ENCODE measurements at regions not wholly inside any gene's neighbourhood (a gene's known extent, or its start where the extent isn't known, plus 50 kb on each side); places are given as distances from the start of the nearest gene placed in this dataset.

DNA sequence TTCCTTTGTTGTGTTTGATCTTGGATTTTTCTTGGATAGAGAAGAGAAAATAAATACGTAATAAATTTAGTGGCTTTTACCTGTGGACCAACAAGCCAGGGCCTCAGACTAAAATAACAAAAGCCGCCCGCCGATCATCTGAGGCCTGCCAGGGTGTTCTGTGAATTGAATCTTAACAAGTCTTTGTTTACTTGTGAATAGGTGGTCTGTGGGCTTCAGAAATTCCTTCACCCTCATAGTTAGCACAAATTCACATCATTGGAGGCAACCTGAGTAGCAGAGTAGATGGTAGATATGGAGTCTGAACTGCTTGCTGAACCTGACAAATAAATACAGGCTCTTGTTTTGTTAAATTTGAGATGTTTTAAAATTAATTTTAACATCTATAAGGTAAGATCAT is 176.3 kb upstream of the MTNR1B start:
- no peak overlapping the region for H2BK15ac ChIP-seq (ENCODE audit: low read length)
- H3K4me3 ChIP-seq (ENCODE audit: extremely low read depth in 1 of 4, insufficient read depth in 2 of 4, low read depth in 3 of 4, low read length in 4 of 4), result peak overlapping the region in 1 of 4 experiments; percentile 48; a peak in 1 of 8 replicates
- H3K56ac ChIP-seq (replicated peaks; ENCODE audit: insufficient read length, low read depth, low read length), result no peak overlapping the region
- H2BK20ac ChIP-seq (ENCODE audit: low read length), result no peak overlapping the region
- TF ChIP-seq SP1 (IDR thresholded peaks at IDR 0.05; ENCODE audit: low read depth, low read length) (peak; percentile 26; the same call in 1 of the 2 replicates), HDAC2 (IDR thresholded peaks at IDR 0.05; ENCODE audit: borderline replicate concordance in 1 of 2, low read depth in 2 of 2, low read length in 2 of 2) (peak in 1 of 2 experiments; percentile 61; a peak in 1 of 4 replicates), SIX5 (IDR thresholded peaks at IDR 0.05; ENCODE audit: low read depth, low read length) (no peak), NANOG (IDR thresholded peaks at IDR 0.05; ENCODE audit: insufficient read depth, low read depth, low read length, poor library complexity, severe bottlenecking) (peak; percentile 43)
- no peaks in the 10 kb centered on the region for H3K79me1 ChIP-seq (ENCODE audit: low read depth, low read length)
- peaks cover 0 to 6% (median 2%) of the 10 kb centered on the region in 4 experiments; a peak in 3 of 8 replicates for H3K36me3 ChIP-seq (ENCODE audit: control insufficient read depth in 2 of 4, insufficient read depth in 4 of 4, low read length in 3 of 4)
- no peaks in the 10 kb centered on the region; a peak in 1 of 4 replicates for H3K9me3 ChIP-seq (ENCODE audit: insufficient read depth in 2 of 2, low read depth in 1 of 2, low read length in 1 of 2)
- no peak overlapping the region for H3K23ac ChIP-seq (ENCODE audit: insufficient read length)
- no peak overlapping the region for H3K4ac ChIP-seq (replicated peaks; ENCODE audit: insufficient read length, low read depth, low read length)
- no peak overlapping the region for H3K9ac ChIP-seq (replicated peaks in 1 of 4; ENCODE audit: extremely low read depth in 1 of 4, low read depth in 3 of 4, low read length in 3 of 4)
- peak overlapping the region; percentile 20 to 47; a peak in 2 of 4 replicates for H3K4me2 ChIP-seq (ENCODE audit: insufficient read depth in 1 of 2, low read depth in 2 of 2, low read length in 2 of 2)
- H4K5ac ChIP-seq (ENCODE audit: insufficient read length, low read depth, low read length), result peak overlapping the region; percentile 44
- no peak for DNase-seq (ENCODE audit: low read depth in 1 of 2, low spot score in 2 of 2)
- ChIA-PET CTCF (ENCODE audit: partially characterized antibody) (no interaction called here), POLR2A (ENCODE audit: partially characterized antibody) (no interaction called here)
- no peak overlapping the region for H3K18ac ChIP-seq (ENCODE audit: extremely low read depth, low read length)
- no peak for FAIRE-seq
- H4K91ac ChIP-seq (replicated peaks; ENCODE audit: insufficient read length, low read length), result no peak overlapping the region
- no peaks in the 10 kb centered on the region for H3K27me3 ChIP-seq (replicated peaks in 1 of 4; ENCODE audit: control insufficient read depth in 3 of 4, extremely low read depth in 1 of 4, insufficient read depth in 3 of 4, low read length in 3 of 4)
- H4K20me1 ChIP-seq (replicated peaks in 1 of 2; ENCODE audit: control insufficient read depth in 1 of 2, insufficient read depth in 2 of 2, low read length in 2 of 2), result no peaks in the 10 kb centered on the region
- no peak overlapping the region for H2BK5ac ChIP-seq (ENCODE audit: low read depth, low read length)
- H2BK12ac ChIP-seq (ENCODE audit: low read depth, low read length), result no peak overlapping the region
- WGBS, 2 experiments (ENCODE audit: extremely low coverage in 1 of 2, insufficient coverage in 1 of 2, insufficient read length in 1 of 2, insufficient replicate concordance in 2 of 2, low coverage in 1 of 2, low lambda C conversion rate in 2 of 2, missing lambda C conversion rate in 1 of 2), result 15% methylated on average over 4 of the region's 4 CpGs; no CpG with 5 or more reads in 1 of the 2 experiments
- no peaks in the 10 kb centered on the region for H3K23me2 ChIP-seq (ENCODE audit: low read depth, low read length)
- no peak overlapping the region for H4K8ac ChIP-seq (ENCODE audit: extremely low read depth, insufficient read depth, low read length)
- no peak overlapping the region for H2AK5ac ChIP-seq (ENCODE audit: low read depth, low read length)
- no peak overlapping the region for H3K14ac ChIP-seq (ENCODE audit: insufficient read length)
- no peak overlapping the region for H2BK120ac ChIP-seq (replicated peaks; ENCODE audit: low read depth, low read length)
- H2AFZ ChIP-seq (ENCODE audit: low read length), result no peak overlapping the region
- H3K27ac ChIP-seq (ENCODE audit: low read depth, low read length), result no peak overlapping the region
- peaks cover 0 to 11% (median 3%) of the 10 kb centered on the region in 4 experiments; a peak in 3 of 7 replicates for H3K4me1 ChIP-seq (replicated peaks in 1 of 4; ENCODE audit: control insufficient read depth in 3 of 4, insufficient read depth in 4 of 4, low read length in 3 of 4)
- H3K79me2 ChIP-seq (ENCODE audit: control insufficient read depth in 1 of 2, insufficient read depth in 2 of 2, low read length in 2 of 2), result no peaks in the 10 kb centered on the region
